IMR-90 (cell line): ENCODE measurements at regions not wholly inside any gene's neighbourhood (a gene's known extent, or its start where the extent isn't known, plus 50 kb on each side); places are given as distances from the start of the nearest gene placed in this dataset.

ENCODE experiments used
- CEBPB ChIP-seq: IDR thresholded peaks from 2 replicates; pipeline ENCODE4 v1.6.1; 2012; ENCODE audit warnings: low read depth, low read length, improper control_type of control experiment
- FOS ChIP-seq: fragments of 150-350 bp; IDR thresholded peaks from 2 replicates; pipeline ENCODE4 v1.6.1; 2016; ENCODE audit warnings: low read depth, low read length
- MXI1 ChIP-seq: IDR thresholded peaks from 2 replicates; pipeline ENCODE4 v1.6.1; 2012; ENCODE audit warnings: low read depth, mild to moderate bottlenecking, low read length, moderate library complexity, borderline replicate concordance
- POLR2A ChIP-seq: IDR thresholded peaks from 2 replicates; pipeline ENCODE4 v1.6.1; 2012; ENCODE audit warnings: mild to moderate bottlenecking, low read depth, low read length
- RAD21 ChIP-seq: IDR thresholded peaks from 2 replicates; pipeline ENCODE4 v1.6.1; 2012; ENCODE audit warnings: low read length, improper control_type of control experiment
- RFX5 ChIP-seq: IDR thresholded peaks from 2 replicates; pipeline ENCODE4 v1.8.0; 2012; ENCODE audit warnings: low read depth, mild to moderate bottlenecking, low read length, moderate library complexity
- TF ChIP-seq, protein P1 (sequence below): conservative IDR thresholded peaks from 2 replicates; pipeline ENCODE4 v1.5.1; 2012; ENCODE audit warnings: mild to moderate bottlenecking, low read depth, low read length, improper control_type of control experiment

DNA sequence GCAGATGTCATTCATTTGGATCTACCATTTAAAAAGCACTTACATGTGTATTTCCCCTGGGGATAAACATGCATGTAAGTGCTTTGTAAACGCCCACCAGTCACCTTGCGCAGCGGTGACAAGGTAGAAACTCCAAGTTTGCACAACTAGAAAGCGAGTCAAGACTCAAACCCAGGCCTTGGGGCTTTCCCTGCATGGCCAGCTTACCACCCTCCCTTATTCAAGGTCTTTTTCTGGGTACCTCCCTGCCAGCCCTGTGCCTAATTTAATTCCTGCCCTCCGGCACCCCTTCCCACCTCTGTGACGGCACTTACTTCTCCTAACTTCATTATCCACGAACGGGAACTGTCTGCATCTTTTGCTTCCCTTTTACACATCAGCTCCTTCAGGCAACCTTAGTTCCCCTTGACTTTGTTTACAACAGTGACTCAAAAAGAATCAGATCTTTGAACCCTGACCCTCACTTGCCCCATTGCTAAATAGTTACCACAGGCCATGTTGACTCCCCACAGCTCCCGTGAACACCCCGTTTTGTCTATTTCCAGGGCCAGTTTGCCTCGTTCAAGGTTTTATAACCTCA lies 138.3 kb upstream of the ETS2 start:
- TF ChIP-seq, protein P1, sequence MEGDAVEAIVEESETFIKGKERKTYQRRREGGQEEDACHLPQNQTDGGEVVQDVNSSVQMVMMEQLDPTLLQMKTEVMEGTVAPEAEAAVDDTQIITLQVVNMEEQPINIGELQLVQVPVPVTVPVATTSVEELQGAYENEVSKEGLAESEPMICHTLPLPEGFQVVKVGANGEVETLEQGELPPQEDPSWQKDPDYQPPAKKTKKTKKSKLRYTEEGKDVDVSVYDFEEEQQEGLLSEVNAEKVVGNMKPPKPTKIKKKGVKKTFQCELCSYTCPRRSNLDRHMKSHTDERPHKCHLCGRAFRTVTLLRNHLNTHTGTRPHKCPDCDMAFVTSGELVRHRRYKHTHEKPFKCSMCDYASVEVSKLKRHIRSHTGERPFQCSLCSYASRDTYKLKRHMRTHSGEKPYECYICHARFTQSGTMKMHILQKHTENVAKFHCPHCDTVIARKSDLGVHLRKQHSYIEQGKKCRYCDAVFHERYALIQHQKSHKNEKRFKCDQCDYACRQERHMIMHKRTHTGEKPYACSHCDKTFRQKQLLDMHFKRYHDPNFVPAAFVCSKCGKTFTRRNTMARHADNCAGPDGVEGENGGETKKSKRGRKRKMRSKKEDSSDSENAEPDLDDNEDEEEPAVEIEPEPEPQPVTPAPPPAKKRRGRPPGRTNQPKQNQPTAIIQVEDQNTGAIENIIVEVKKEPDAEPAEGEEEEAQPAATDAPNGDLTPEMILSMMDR, result no peak
- TF ChIP-seq MXI1 (no peak), RAD21 (no peak), RFX5 (no peak), FOS (no peak), POLR2A (no peak), CEBPB (no peak)
